ENCODE measurements at regions not wholly inside any gene's neighbourhood (a gene's known extent, or its start where the extent isn't known, plus 50 kb on each side); places are given as distances from the start of the nearest gene placed in this dataset.

DNA sequence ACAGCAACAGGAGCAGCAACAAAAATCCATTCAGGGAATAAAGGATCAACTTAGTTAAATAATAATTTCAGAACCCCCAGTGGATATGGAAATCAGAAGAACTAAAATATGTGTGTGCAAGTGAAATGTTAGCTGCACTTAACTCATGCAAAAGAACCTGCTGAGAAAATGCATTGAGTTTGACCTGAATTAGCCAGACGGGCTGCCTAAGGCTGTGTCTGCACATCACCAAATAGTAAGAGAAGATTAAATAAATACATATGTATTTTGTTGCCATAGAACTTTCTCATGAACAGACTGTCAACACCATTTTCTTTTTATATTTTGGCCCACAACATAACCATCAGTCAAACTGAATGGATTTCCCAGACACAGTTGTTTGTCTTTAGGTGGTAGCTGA is 262.0 kb upstream of the PIK3C3 start:
- DNase-seq (ENCODE audit: low read depth), result no peak
- Histone ChIP-seq H3K79me2 (ENCODE audit: insufficient read depth, low read length) (no peaks in the 10 kb centered on the region), H2AFZ (ENCODE audit: low read depth, low read length) (no peak overlapping the region), H3K36me3 (ENCODE audit: insufficient read depth, low read length) (no peaks in the 10 kb centered on the region), H3K4me1 (ENCODE audit: insufficient read depth, low read length) (no peaks in the 10 kb centered on the region), H3K27me3 (ENCODE audit: insufficient read depth, low read length) (no peaks in the 10 kb centered on the region), H4K20me1 (ENCODE audit: insufficient read depth, low read length) (no peaks in the 10 kb centered on the region), H3K27ac (ENCODE audit: low read depth, low read length) (no peak overlapping the region), H3K9ac (ENCODE audit: low read length) (no peak overlapping the region), H3K9me3 (ENCODE audit: insufficient read depth, low read depth, low read length) (no peaks in the 10 kb centered on the region), H3K4me3 (ENCODE audit: insufficient read depth, low read depth, low read length) (no peak overlapping the region), H3K4me2 (ENCODE audit: low read length) (no peak overlapping the region)
- peaks cover 8% of the 10 kb centered on the region for H3K4me1 Mint-ChIP-seq (ENCODE audit: low read depth, unreplicated experiment)
- no peak overlapping the region for H3K4me3 Mint-ChIP-seq (ENCODE audit: unreplicated experiment)
- no peak for FAIRE-seq
- no peaks in the 10 kb centered on the region for H3K36me3 Mint-ChIP-seq (ENCODE audit: low read depth, unreplicated experiment)
- TF ChIP-seq EZH2 (IDR thresholded peaks at IDR 0.05; ENCODE audit: insufficient read depth, low read length) (no peak), CTCF (IDR thresholded peaks at IDR 0.05; ENCODE audit: insufficient read depth, low read depth, low read length) (no peak)
- H3K27ac Mint-ChIP-seq (ENCODE audit: unreplicated experiment), result no peak overlapping the region
- no peaks in the 10 kb centered on the region for H3K27me3 Mint-ChIP-seq (ENCODE audit: low read depth, unreplicated experiment)
- H3K9me3 Mint-ChIP-seq (ENCODE audit: unreplicated experiment), result no peaks in the 10 kb centered on the region

DNA sequence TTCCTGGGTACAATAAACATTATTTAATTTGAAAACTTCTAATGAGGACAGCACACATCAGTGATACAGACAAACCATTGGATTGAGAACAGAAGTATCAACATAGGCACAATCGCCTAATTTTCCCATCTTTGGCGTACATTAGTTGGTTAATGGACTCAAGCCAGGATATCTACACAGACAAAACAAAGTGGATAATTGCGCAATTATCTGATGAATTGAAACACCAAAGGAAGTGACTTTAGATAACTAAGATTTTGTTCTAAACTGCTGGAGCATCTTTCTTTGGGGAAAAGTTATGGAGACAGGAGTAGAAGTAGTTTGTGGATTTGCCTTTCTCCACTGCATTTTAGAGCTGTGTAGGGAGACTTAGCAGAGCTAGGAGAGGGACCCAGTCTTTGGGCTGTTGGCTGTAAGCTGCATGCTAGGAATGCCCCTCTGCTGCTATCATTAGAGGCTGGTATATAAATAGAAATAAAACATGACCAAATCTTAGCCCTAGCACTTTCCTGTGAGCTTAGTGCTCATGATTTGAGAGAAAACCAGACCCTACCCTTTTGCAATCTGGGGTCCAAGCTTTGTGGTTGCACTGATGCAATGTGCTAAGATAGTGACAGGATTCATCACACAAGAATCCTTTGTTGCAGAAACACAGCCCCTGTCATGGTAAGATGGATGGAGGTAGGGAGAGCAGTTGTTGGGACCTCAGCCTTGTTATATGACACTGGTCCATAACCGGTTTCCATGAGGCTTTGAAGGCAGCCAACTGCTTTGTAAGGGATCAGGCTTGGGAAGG is 264.5 kb upstream of the PIK3C3 start:
- Histone ChIP-seq H3K4me2 (ENCODE audit: low read length) (no peak overlapping the region), H3K27ac (ENCODE audit: low read depth, low read length) (no peak overlapping the region), H2AFZ (ENCODE audit: low read depth, low read length) (no peak overlapping the region), H3K27me3 (ENCODE audit: insufficient read depth, low read length) (no peaks in the 10 kb centered on the region), H4K20me1 (ENCODE audit: insufficient read depth, low read length) (no peaks in the 10 kb centered on the region), H3K79me2 (ENCODE audit: insufficient read depth, low read length) (no peaks in the 10 kb centered on the region), H3K9ac (ENCODE audit: low read length) (no peak overlapping the region), H3K36me3 (ENCODE audit: insufficient read depth, low read length) (no peaks in the 10 kb centered on the region), H3K4me1 (ENCODE audit: insufficient read depth, low read length) (no peaks in the 10 kb centered on the region), H3K4me3 (ENCODE audit: insufficient read depth, low read depth, low read length) (no peak overlapping the region), H3K9me3 (ENCODE audit: insufficient read depth, low read depth, low read length) (no peaks in the 10 kb centered on the region)
- Mint-ChIP-seq H3K36me3 (ENCODE audit: low read depth, unreplicated experiment) (no peaks in the 10 kb centered on the region), H3K27me3 (ENCODE audit: low read depth, unreplicated experiment) (no peaks in the 10 kb centered on the region), H3K9me3 (ENCODE audit: unreplicated experiment) (no peaks in the 10 kb centered on the region), H3K4me3 (ENCODE audit: unreplicated experiment) (no peak overlapping the region), H3K27ac (ENCODE audit: unreplicated experiment) (no peak overlapping the region), H3K4me1 (ENCODE audit: low read depth, unreplicated experiment) (peaks cover 7% of the 10 kb centered on the region)
- no peak for FAIRE-seq
- DNase-seq (ENCODE audit: low read depth), result peak; percentile 78
- TF ChIP-seq EZH2 (IDR thresholded peaks at IDR 0.05; ENCODE audit: insufficient read depth, low read length), result no peak
- no peak for TF ChIP-seq CTCF (IDR thresholded peaks at IDR 0.05; ENCODE audit: insufficient read depth, low read depth, low read length)

- DNase-seq (ENCODE audit: low read depth), result no peak
- TF ChIP-seq EZH2 (IDR thresholded peaks at IDR 0.05; ENCODE audit: insufficient read depth, low read length) (no peak), CTCF (IDR thresholded peaks at IDR 0.05; ENCODE audit: insufficient read depth, low read depth, low read length) (no peak)
- Histone ChIP-seq H3K79me2 (ENCODE audit: insufficient read depth, low read length) (no peaks in the 10 kb centered on the region), H3K27me3 (ENCODE audit: insufficient read depth, low read length) (no peaks in the 10 kb centered on the region), H3K4me3 (ENCODE audit: insufficient read depth, low read depth, low read length) (no peak overlapping the region), H3K9ac (ENCODE audit: low read length) (no peak overlapping the region), H3K4me2 (ENCODE audit: low read length) (no peak overlapping the region), H3K4me1 (ENCODE audit: insufficient read depth, low read length) (no peaks in the 10 kb centered on the region), H4K20me1 (ENCODE audit: insufficient read depth, low read length) (no peaks in the 10 kb centered on the region), H3K9me3 (ENCODE audit: insufficient read depth, low read depth, low read length) (no peaks in the 10 kb centered on the region), H3K36me3 (ENCODE audit: insufficient read depth, low read length) (no peaks in the 10 kb centered on the region), H3K27ac (ENCODE audit: low read depth, low read length) (no peak overlapping the region), H2AFZ (ENCODE audit: low read depth, low read length) (no peak overlapping the region)
- no peak overlapping the region for H3K4me3 Mint-ChIP-seq (ENCODE audit: unreplicated experiment)
- no peaks in the 10 kb centered on the region for H3K36me3 Mint-ChIP-seq (ENCODE audit: low read depth, unreplicated experiment)
- H3K9me3 Mint-ChIP-seq (ENCODE audit: unreplicated experiment), result no peaks in the 10 kb centered on the region
- peaks cover 5% of the 10 kb centered on the region for H3K4me1 Mint-ChIP-seq (ENCODE audit: low read depth, unreplicated experiment)
- no peak overlapping the region for H3K27ac Mint-ChIP-seq (ENCODE audit: unreplicated experiment)
- H3K27me3 Mint-ChIP-seq (ENCODE audit: low read depth, unreplicated experiment), result no peaks in the 10 kb centered on the region
- FAIRE-seq, result no peak
Measured at GRCh38 chr18:41687138-41687537, 267.9 kb upstream of the PIK3C3 start.
